ENCODE measurements at regions not wholly inside any gene's neighbourhood (a gene's known extent, or its start where the extent isn't known, plus 50 kb on each side); places are given as distances from the start of the nearest gene placed in this dataset.

DNA sequence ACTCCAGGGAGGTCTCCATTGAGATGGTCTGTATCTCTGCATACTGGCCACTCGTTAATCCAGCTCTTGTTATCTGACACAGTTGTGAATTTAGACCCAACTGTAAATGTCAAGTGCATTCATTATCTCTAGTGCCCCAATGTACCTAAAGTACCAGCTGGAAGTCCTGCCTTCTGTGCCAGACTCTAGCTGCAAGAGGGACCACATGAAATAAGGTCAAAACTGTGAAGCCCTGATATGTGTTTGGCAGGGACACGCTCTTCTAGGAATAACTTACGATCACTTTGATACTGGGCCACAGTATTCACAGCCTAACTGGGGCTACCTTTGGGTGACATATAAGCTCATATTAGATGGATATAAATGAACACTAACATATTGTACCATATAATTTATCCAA lies 268.5 kb downstream of the LRIG3 start:
- Histone ChIP-seq H3K36me3 (no peaks in the 10 kb centered on the region), H3K27ac (no peak overlapping the region), H3K4me3 (no peak overlapping the region), H3K27me3 (no peaks in the 10 kb centered on the region), H3K4me1 (ENCODE audit: low read depth) (no peaks in the 10 kb centered on the region), H3K9me3 (ENCODE audit: low read depth) (no peaks in the 10 kb centered on the region)
- no peak for DNase-seq (ENCODE audit: low read depth in 1 of 2, low spot score in 1 of 2)
- TF ChIP-seq, protein P1, sequence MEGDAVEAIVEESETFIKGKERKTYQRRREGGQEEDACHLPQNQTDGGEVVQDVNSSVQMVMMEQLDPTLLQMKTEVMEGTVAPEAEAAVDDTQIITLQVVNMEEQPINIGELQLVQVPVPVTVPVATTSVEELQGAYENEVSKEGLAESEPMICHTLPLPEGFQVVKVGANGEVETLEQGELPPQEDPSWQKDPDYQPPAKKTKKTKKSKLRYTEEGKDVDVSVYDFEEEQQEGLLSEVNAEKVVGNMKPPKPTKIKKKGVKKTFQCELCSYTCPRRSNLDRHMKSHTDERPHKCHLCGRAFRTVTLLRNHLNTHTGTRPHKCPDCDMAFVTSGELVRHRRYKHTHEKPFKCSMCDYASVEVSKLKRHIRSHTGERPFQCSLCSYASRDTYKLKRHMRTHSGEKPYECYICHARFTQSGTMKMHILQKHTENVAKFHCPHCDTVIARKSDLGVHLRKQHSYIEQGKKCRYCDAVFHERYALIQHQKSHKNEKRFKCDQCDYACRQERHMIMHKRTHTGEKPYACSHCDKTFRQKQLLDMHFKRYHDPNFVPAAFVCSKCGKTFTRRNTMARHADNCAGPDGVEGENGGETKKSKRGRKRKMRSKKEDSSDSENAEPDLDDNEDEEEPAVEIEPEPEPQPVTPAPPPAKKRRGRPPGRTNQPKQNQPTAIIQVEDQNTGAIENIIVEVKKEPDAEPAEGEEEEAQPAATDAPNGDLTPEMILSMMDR (IDR thresholded peaks at IDR 0.05; ENCODE audit: low read depth, low read length), result no peak

DNA sequence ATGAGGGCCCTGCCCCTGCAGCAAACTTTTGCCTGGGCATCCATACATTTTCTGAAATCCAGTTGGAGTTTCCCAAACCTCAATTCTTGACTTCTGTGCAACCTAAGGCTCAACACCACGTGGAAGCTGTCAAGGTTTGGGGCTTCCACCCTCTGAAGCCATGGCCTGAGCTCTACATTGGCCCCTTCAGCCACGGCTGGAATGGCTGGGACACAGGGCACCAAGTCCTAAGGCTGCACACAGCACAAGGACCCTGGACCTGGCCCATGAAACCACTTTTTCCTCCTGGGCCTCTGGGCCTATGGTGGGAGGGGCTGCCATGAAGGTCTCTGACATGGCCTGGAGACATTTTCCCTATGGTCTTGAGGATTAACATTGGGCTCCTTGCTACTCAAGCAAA lies 266.3 kb downstream of the LRIG3 start:
- no peak overlapping the region for H3K27ac ChIP-seq
- TF ChIP-seq, protein P1 (IDR thresholded peaks at IDR 0.05; ENCODE audit: low read depth, low read length), result no peak
- no peaks in the 10 kb centered on the region for H3K4me1 ChIP-seq (ENCODE audit: low read depth)
- H3K36me3 ChIP-seq, result no peaks in the 10 kb centered on the region
- DNase-seq (ENCODE audit: low read depth in 1 of 2, low spot score in 1 of 2), result no peak
- no peak overlapping the region for H3K4me3 ChIP-seq
- H3K9me3 ChIP-seq (ENCODE audit: low read depth), result no peaks in the 10 kb centered on the region
- H3K27me3 ChIP-seq, result no peaks in the 10 kb centered on the region

DNA sequence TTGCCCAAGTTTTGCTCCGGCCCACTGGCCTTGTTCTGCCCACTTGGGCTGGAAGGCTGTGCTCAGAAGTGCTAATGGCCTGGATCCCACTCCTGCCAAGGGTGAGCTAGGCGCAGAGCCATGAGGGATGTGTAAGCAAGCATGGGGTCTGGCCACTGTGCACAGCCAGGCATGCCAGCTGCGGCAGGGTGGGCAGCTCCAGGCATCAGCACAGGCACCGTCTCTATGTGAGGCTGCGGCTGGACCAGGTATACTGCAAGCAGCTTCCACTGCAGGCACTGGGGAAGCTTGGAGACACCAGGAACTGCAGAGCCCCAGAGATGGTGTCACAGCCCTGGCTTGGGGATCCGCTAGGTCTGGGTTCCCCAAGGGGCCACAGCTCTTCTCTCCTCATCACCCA lies 264.9 kb downstream of the LRIG3 start:
- TF ChIP-seq, protein P1 (IDR thresholded peaks at IDR 0.05; ENCODE audit: low read depth, low read length), result no peak
- H3K9me3 ChIP-seq (ENCODE audit: low read depth), result no peaks in the 10 kb centered on the region
- H3K4me1 ChIP-seq (ENCODE audit: low read depth), result no peaks in the 10 kb centered on the region
- H3K27ac ChIP-seq, result no peak overlapping the region
- H3K4me3 ChIP-seq, result no peak overlapping the region
- DNase-seq (ENCODE audit: low read depth in 1 of 2, low spot score in 1 of 2), result no peak
- H3K36me3 ChIP-seq, result no peaks in the 10 kb centered on the region
- no peaks in the 10 kb centered on the region for H3K27me3 ChIP-seq

DNA sequence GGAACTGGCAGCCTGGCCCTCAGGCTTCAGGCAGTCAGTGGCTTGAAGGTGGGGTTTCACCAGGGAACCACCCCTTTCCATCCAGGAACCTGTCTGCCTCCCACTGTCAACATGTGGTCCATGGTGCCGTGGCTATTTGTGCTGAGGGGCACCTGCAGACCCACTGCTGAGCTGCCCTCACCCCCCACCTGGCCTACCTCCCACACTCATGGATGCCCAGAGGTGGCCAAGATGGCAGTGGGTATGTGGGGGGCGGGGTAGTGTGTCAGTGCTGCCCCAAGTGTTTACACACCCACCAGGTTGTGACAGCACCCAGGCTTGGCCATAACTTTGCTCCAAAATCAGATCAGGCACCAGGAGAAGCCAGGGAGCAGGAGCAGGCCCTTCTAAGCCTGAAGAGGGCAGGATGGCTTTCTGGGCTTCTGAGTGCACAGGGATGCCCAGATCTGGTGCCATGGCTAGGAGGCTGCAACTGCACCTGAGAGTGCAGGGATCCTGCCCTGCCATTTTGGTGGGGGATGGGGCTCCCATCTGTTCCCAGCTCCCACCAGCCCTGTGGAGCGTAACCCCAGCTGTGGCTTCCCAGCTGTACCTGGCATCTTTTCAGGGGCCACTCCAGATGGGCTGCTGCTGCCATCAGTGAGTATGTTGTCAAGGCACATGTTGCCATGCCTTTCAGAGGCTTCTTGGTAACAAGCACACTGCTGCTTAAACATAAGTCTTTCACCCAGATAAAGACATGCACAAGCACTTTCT lies 263.9 kb downstream of the LRIG3 start:
- H3K27ac ChIP-seq, result no peak overlapping the region
- no peaks in the 10 kb centered on the region for H3K27me3 ChIP-seq
- no peak for DNase-seq (ENCODE audit: low read depth in 1 of 2, low spot score in 1 of 2)
- H3K9me3 ChIP-seq (ENCODE audit: low read depth), result no peaks in the 10 kb centered on the region
- no peaks in the 10 kb centered on the region for H3K4me1 ChIP-seq (ENCODE audit: low read depth)
- TF ChIP-seq, protein P1 (IDR thresholded peaks at IDR 0.05; ENCODE audit: low read depth, low read length), result no peak
- H3K36me3 ChIP-seq, result no peaks in the 10 kb centered on the region
- no peak overlapping the region for H3K4me3 ChIP-seq

DNA sequence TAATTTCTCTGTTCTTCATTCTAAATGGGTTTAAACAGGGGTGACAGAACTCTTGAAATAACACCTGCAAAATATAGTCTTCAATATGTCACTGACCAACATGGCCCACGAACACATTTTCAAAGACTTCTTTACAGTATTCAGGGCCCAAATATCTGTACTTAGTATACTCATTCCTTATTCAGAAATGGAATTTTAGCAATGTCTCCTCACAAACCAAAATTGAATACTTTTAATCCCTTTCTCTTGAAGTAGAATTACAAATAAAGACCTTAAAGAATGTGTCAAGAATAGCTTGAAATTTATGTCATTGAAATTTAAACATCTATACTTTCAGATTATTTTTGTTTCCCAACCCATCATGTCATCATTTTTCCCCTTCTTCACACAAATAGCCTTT lies 263.1 kb downstream of the LRIG3 start:
- Histone ChIP-seq H3K9me3 (ENCODE audit: low read depth) (no peaks in the 10 kb centered on the region), H3K36me3 (no peaks in the 10 kb centered on the region), H3K27ac (no peak overlapping the region), H3K27me3 (no peaks in the 10 kb centered on the region), H3K4me3 (no peak overlapping the region), H3K4me1 (ENCODE audit: low read depth) (no peaks in the 10 kb centered on the region)
- TF ChIP-seq, protein P1 (IDR thresholded peaks at IDR 0.05; ENCODE audit: low read depth, low read length), result no peak
- DNase-seq (ENCODE audit: low read depth in 1 of 2, low spot score in 1 of 2), result no peak

All from cardiac muscle cell (in vitro differentiated cells and primary cell).